Hepatocyte (in vitro differentiated cells): ENCODE measurements at regions not wholly inside any gene's neighbourhood (a gene's known extent, or its start where the extent isn't known, plus 50 kb on each side); places are given as distances from the start of the nearest gene placed in this dataset.

Source experiments
- EZH2 ChIP-seq: fragments of 200-600 bp; sonication (generic); IDR thresholded peaks from 2 replicates; pipeline ENCODE4 v1.6.1; 2016; ENCODE audit warnings: antibody characterized with exemption, mild to moderate bottlenecking, borderline replicate concordance
- TF ChIP-seq, protein P1 (sequence below): fragments of 200-600 bp; sonication (generic); IDR thresholded peaks from 2 replicates; pipeline ENCODE4 v1.5.1; 2016; ENCODE audit warnings: antibody characterized with exemption, mild to moderate bottlenecking; ENCODE audit not compliant: poor library complexity

DNA sequence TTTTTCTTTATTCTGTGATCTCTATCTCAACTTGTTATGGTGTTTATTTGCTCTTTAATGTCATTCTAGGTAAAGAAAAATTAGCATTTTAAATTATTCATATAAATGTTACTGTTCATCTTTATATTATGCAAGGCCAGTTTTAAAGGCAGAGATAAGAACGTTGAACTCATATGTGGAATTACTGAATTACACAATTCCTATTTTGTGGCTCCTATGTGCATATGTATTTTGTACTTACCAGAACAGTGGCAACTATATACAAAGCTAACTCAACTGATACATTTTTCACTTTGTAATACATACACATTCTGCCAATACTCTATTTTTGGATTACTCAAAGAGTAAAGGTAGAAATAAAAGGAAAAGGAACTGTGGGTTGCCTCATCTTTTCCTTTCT, 533.2 kb upstream of the NR3C2 start:
- TF ChIP-seq, protein P1, sequence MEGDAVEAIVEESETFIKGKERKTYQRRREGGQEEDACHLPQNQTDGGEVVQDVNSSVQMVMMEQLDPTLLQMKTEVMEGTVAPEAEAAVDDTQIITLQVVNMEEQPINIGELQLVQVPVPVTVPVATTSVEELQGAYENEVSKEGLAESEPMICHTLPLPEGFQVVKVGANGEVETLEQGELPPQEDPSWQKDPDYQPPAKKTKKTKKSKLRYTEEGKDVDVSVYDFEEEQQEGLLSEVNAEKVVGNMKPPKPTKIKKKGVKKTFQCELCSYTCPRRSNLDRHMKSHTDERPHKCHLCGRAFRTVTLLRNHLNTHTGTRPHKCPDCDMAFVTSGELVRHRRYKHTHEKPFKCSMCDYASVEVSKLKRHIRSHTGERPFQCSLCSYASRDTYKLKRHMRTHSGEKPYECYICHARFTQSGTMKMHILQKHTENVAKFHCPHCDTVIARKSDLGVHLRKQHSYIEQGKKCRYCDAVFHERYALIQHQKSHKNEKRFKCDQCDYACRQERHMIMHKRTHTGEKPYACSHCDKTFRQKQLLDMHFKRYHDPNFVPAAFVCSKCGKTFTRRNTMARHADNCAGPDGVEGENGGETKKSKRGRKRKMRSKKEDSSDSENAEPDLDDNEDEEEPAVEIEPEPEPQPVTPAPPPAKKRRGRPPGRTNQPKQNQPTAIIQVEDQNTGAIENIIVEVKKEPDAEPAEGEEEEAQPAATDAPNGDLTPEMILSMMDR, result no peak
- no peak for TF ChIP-seq EZH2
